22Rv1 (cell line): ENCODE measurements at regions not wholly inside any gene's neighbourhood (a gene's known extent, or its start where the extent isn't known, plus 50 kb on each side); places are given as distances from the start of the nearest gene placed in this dataset.

ENCODE experiments used
- CTCF ChIP-seq: fragments of 450-650 bp; IDR thresholded peaks from 2 replicates; pipeline ENCODE4 v1.5.1; 2017; ENCODE audit warnings: mild to moderate bottlenecking
- ZFX ChIP-seq: fragments of 450-650 bp; IDR thresholded peaks from 2 replicates; pipeline ENCODE4 v1.6.1; 2017; ENCODE audit warnings: antibody characterized with exemption, borderline replicate concordance

GRCh38 chrX:36844857-36845256, 163.3 kb upstream of the FAM47C start:
- TF ChIP-seq CTCF = no peak
- no peak for TF ChIP-seq ZFX
